ENCODE measurements at regions not wholly inside any gene's neighbourhood (a gene's known extent, or its start where the extent isn't known, plus 50 kb on each side); places are given as distances from the start of the nearest gene placed in this dataset.

DNA sequence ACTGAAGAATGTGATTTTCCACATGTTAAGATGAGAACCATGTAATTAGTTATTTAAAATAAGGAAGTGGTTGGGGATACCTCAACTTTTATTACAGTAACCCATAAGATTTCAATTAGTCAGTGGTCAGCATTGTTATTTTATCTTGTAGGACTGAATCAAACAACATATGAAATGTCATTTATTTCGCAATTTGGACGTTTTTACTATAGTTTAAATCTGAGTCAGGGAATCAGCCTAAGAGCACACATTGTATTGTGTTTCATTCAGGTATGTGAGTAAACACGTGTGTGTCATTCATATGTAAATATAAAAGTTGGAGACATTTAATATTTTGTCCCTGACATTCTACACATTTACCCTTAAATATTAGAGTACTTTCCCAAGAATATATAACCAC lies 1418.7 kb downstream of the GRIK2 start:
- TF ChIP-seq CTCF (IDR thresholded peaks at IDR 0.05) (no peak), POLR2A (IDR thresholded peaks at IDR 0.05) (no peak), POLR2AphosphoS5 (IDR thresholded peaks at IDR 0.05; ENCODE audit: insufficient read depth in 1 of 2, low read depth in 1 of 2) (no peak)
